ENCODE measurements at regions not wholly inside any gene's neighbourhood (a gene's known extent, or its start where the extent isn't known, plus 50 kb on each side); places are given as distances from the start of the nearest gene placed in this dataset.

- Histone ChIP-seq H3K27me3 (ENCODE audit: low read depth, low read length) (no peaks in the 10 kb centered on the region), H3K36me3 (ENCODE audit: control insufficient read depth in 1 of 2, insufficient read depth in 2 of 2, low read length in 2 of 2) (no peaks in the 10 kb centered on the region), H3K27ac (ENCODE audit: low read length) (no peak overlapping the region), H3K9me3 (ENCODE audit: control insufficient read depth in 1 of 2, low read length in 2 of 2) (no peaks in the 10 kb centered on the region), H3K4me3 (ENCODE audit: low read depth in 1 of 2, low read length in 2 of 2) (no peak overlapping the region), H3K4me1 (ENCODE audit: control insufficient read depth in 1 of 2, insufficient read depth in 2 of 2, low read length in 2 of 2) (no peaks in the 10 kb centered on the region)
These were observed 371.6 kb downstream of the SH2D4B start for GRCh38 chr10:80909254-80909653.

- Histone ChIP-seq H3K27me3 (ENCODE audit: low read depth, low read length) (peaks cover 4% of the 10 kb centered on the region), H3K4me1 (ENCODE audit: control insufficient read depth in 1 of 2, insufficient read depth in 2 of 2, low read length in 2 of 2) (no peaks in the 10 kb centered on the region), H3K36me3 (ENCODE audit: control insufficient read depth in 1 of 2, insufficient read depth in 2 of 2, low read length in 2 of 2) (no peaks in the 10 kb centered on the region), H3K27ac (ENCODE audit: low read length) (no peak overlapping the region), H3K9me3 (ENCODE audit: control insufficient read depth in 1 of 2, low read length in 2 of 2) (no peaks in the 10 kb centered on the region), H3K4me3 (ENCODE audit: low read depth in 1 of 2, low read length in 2 of 2) (no peak overlapping the region)
These were observed 379.9 kb downstream of the SH2D4B start for GRCh38 chr10:80917636-80918035.

GRCh38 chr10:80921032-80921431 lies 383.3 kb downstream of the SH2D4B start:
- Histone ChIP-seq H3K9me3 (ENCODE audit: control insufficient read depth in 1 of 2, low read length in 2 of 2) (no peaks in the 10 kb centered on the region), H3K4me1 (ENCODE audit: control insufficient read depth in 1 of 2, insufficient read depth in 2 of 2, low read length in 2 of 2) (no peaks in the 10 kb centered on the region)

GRCh38 chr10:80924063-80924952 lies 386.6 kb downstream of the SH2D4B start:
- Histone ChIP-seq H3K27ac (ENCODE audit: low read length) (no peak overlapping the region), H3K27me3 (ENCODE audit: low read depth, low read length) (no peaks in the 10 kb centered on the region), H3K4me1 (ENCODE audit: control insufficient read depth in 1 of 2, insufficient read depth in 2 of 2, low read length in 2 of 2) (no peaks in the 10 kb centered on the region), H3K4me3 (ENCODE audit: low read depth in 1 of 2, low read length in 2 of 2) (no peak overlapping the region), H3K9me3 (ENCODE audit: control insufficient read depth in 1 of 2, low read length in 2 of 2) (no peaks in the 10 kb centered on the region), H3K36me3 (ENCODE audit: control insufficient read depth in 1 of 2, insufficient read depth in 2 of 2, low read length in 2 of 2) (no peaks in the 10 kb centered on the region)

More at GRCh38 chr10:80921032-80921431, 383.3 kb downstream of the SH2D4B start:
- H3K27ac ChIP-seq (ENCODE audit: low read length) = no peak overlapping the region
- peaks cover 4% of the 10 kb centered on the region for H3K27me3 ChIP-seq (ENCODE audit: low read depth, low read length)
- no peaks in the 10 kb centered on the region for H3K36me3 ChIP-seq (ENCODE audit: control insufficient read depth in 1 of 2, insufficient read depth in 2 of 2, low read length in 2 of 2)
- no peak overlapping the region for H3K4me3 ChIP-seq (ENCODE audit: low read depth in 1 of 2, low read length in 2 of 2)

- Histone ChIP-seq H3K27me3 (ENCODE audit: low read depth, low read length) (no peaks in the 10 kb centered on the region), H3K9me3 (ENCODE audit: control insufficient read depth in 1 of 2, low read length in 2 of 2) (no peaks in the 10 kb centered on the region), H3K4me1 (ENCODE audit: control insufficient read depth in 1 of 2, insufficient read depth in 2 of 2, low read length in 2 of 2) (no peaks in the 10 kb centered on the region), H3K36me3 (ENCODE audit: control insufficient read depth in 1 of 2, insufficient read depth in 2 of 2, low read length in 2 of 2) (no peaks in the 10 kb centered on the region), H3K27ac (ENCODE audit: low read length) (no peak overlapping the region), H3K4me3 (ENCODE audit: low read depth in 1 of 2, low read length in 2 of 2) (no peak overlapping the region)
These were observed 389.8 kb downstream of the SH2D4B start for GRCh38 chr10:80927419-80928078.

- H3K4me3 ChIP-seq (ENCODE audit: low read depth in 1 of 2, low read length in 2 of 2) = no peak overlapping the region
- H3K9me3 ChIP-seq (ENCODE audit: control insufficient read depth in 1 of 2, low read length in 2 of 2) = no peaks in the 10 kb centered on the region
- no peak overlapping the region for H3K27ac ChIP-seq (ENCODE audit: low read length)
- no peaks in the 10 kb centered on the region for H3K27me3 ChIP-seq (ENCODE audit: low read depth, low read length)
- no peaks in the 10 kb centered on the region for H3K36me3 ChIP-seq (ENCODE audit: control insufficient read depth in 1 of 2, insufficient read depth in 2 of 2, low read length in 2 of 2)
- H3K4me1 ChIP-seq (ENCODE audit: control insufficient read depth in 1 of 2, insufficient read depth in 2 of 2, low read length in 2 of 2) = no peaks in the 10 kb centered on the region
These were observed 401.2 kb downstream of the SH2D4B start for GRCh38 chr10:80938903-80939302.

- no peaks in the 10 kb centered on the region for H3K4me1 ChIP-seq (ENCODE audit: control insufficient read depth in 1 of 2, insufficient read depth in 2 of 2, low read length in 2 of 2)
- no peak overlapping the region for H3K27ac ChIP-seq (ENCODE audit: low read length)
- no peaks in the 10 kb centered on the region for H3K9me3 ChIP-seq (ENCODE audit: control insufficient read depth in 1 of 2, low read length in 2 of 2)
- no peaks in the 10 kb centered on the region for H3K36me3 ChIP-seq (ENCODE audit: control insufficient read depth in 1 of 2, insufficient read depth in 2 of 2, low read length in 2 of 2)
- no peak overlapping the region for H3K4me3 ChIP-seq (ENCODE audit: low read depth in 1 of 2, low read length in 2 of 2)
- H3K27me3 ChIP-seq (ENCODE audit: low read depth, low read length) = no peaks in the 10 kb centered on the region
These were observed 407.7 kb downstream of the SH2D4B start for GRCh38 chr10:80945264-80945880.

GRCh38 chr10:80946073-80946472 lies 408.4 kb downstream of the SH2D4B start:
- no peak overlapping the region for H3K27ac ChIP-seq (ENCODE audit: low read length)
- H3K4me3 ChIP-seq (ENCODE audit: low read depth in 1 of 2, low read length in 2 of 2) = no peak overlapping the region
- H3K36me3 ChIP-seq (ENCODE audit: control insufficient read depth in 1 of 2, insufficient read depth in 2 of 2, low read length in 2 of 2) = no peaks in the 10 kb centered on the region
- H3K27me3 ChIP-seq (ENCODE audit: low read depth, low read length) = no peaks in the 10 kb centered on the region
- no peaks in the 10 kb centered on the region for H3K9me3 ChIP-seq (ENCODE audit: control insufficient read depth in 1 of 2, low read length in 2 of 2)
- H3K4me1 ChIP-seq (ENCODE audit: control insufficient read depth in 1 of 2, insufficient read depth in 2 of 2, low read length in 2 of 2) = no peaks in the 10 kb centered on the region

- Histone ChIP-seq H3K4me3 (ENCODE audit: low read depth in 1 of 2, low read length in 2 of 2) (no peak overlapping the region), H3K27me3 (ENCODE audit: low read depth, low read length) (no peaks in the 10 kb centered on the region), H3K4me1 (ENCODE audit: control insufficient read depth in 1 of 2, insufficient read depth in 2 of 2, low read length in 2 of 2) (no peaks in the 10 kb centered on the region), H3K36me3 (ENCODE audit: control insufficient read depth in 1 of 2, insufficient read depth in 2 of 2, low read length in 2 of 2) (no peaks in the 10 kb centered on the region), H3K27ac (ENCODE audit: low read length) (no peak overlapping the region), H3K9me3 (ENCODE audit: control insufficient read depth in 1 of 2, low read length in 2 of 2) (no peaks in the 10 kb centered on the region)
These were observed 409.4 kb downstream of the SH2D4B start for GRCh38 chr10:80946957-80947726.

GRCh38 chr10:80949785-80950184 lies 412.1 kb downstream of the SH2D4B start:
- H3K27me3 ChIP-seq (ENCODE audit: low read depth, low read length) = no peaks in the 10 kb centered on the region
- no peak overlapping the region for H3K4me3 ChIP-seq (ENCODE audit: low read depth in 1 of 2, low read length in 2 of 2)
- H3K36me3 ChIP-seq (ENCODE audit: control insufficient read depth in 1 of 2, insufficient read depth in 2 of 2, low read length in 2 of 2) = no peaks in the 10 kb centered on the region
- no peak overlapping the region for H3K27ac ChIP-seq (ENCODE audit: low read length)
- no peaks in the 10 kb centered on the region for H3K9me3 ChIP-seq (ENCODE audit: control insufficient read depth in 1 of 2, low read length in 2 of 2)
- no peaks in the 10 kb centered on the region for H3K4me1 ChIP-seq (ENCODE audit: control insufficient read depth in 1 of 2, insufficient read depth in 2 of 2, low read length in 2 of 2)

GRCh38 chr10:80952436-80952835 lies 414.7 kb downstream of the SH2D4B start:
- no peaks in the 10 kb centered on the region for H3K36me3 ChIP-seq (ENCODE audit: control insufficient read depth in 1 of 2, insufficient read depth in 2 of 2, low read length in 2 of 2)
- H3K9me3 ChIP-seq (ENCODE audit: control insufficient read depth in 1 of 2, low read length in 2 of 2) = no peaks in the 10 kb centered on the region
- no peak overlapping the region for H3K27ac ChIP-seq (ENCODE audit: low read length)
- no peaks in the 10 kb centered on the region for H3K27me3 ChIP-seq (ENCODE audit: low read depth, low read length)
- no peaks in the 10 kb centered on the region for H3K4me1 ChIP-seq (ENCODE audit: control insufficient read depth in 1 of 2, insufficient read depth in 2 of 2, low read length in 2 of 2)
- no peak overlapping the region for H3K4me3 ChIP-seq (ENCODE audit: low read depth in 1 of 2, low read length in 2 of 2)

Data from muscle layer of duodenum (tissue), 2 donors.